HG02973 (cell line): ENCODE measurements at regions not wholly inside any gene's neighbourhood (a gene's known extent, or its start where the extent isn't known, plus 50 kb on each side); places are given as distances from the start of the nearest gene placed in this dataset.

Experiments used
- ATAC-seq: cut with Tn5 transposase; IDR thresholded peaks from one replicate; pipeline ENCODE4 v1.9.1; 2021; ENCODE audit warnings: moderate library complexity; ENCODE audit not compliant: unreplicated experiment

- no peak for ATAC-seq
Observed at GRCh38 chr9:118165451-118165850, 461.2 kb downstream of the TLR4 start.

DNA sequence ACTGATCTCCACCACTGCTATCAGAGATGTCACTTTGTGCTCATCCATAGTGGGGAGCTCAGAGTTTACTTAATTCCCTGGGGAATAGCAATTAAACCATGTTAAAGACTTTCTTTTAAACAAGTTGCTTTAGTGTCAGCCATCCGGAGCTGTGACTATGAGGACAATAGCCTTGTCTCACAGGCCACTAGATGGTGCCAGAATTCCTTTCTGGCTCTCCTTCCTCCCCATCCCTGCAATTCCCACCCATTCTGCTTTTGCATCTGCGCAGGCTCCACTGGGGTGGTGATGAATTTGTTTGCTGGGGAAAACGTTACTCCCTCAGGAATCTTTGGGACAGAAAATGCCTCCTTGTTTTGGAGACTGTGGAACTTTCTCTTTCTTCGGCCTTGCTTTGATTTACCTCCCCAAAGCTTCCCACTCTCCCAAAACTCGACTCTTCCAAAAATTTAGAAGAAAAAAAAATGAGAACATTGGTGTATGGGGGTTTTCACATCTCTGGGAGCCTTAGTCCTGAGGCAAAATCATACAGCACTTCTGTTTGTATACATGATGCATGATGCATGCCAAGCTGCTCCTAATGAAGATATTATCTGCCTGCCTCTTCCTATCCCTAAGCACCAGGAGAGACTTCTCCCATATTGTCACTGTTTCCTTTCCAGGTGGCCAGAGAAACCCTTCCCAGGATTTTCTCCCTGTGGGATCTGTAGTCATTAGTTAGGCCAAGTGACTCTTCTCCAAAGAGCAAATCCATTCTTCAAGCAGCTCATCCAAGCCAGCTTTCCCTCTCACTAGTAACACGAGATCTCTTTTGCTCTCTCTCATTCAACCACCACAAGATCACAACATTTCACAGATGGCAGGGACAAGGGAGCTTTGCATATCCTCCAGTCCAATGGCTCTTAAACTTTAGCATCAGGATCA, 466.1 kb downstream of the TLR4 start:
- ATAC-seq = no peak

GRCh38 chr9:118177241-118177640, 473.0 kb downstream of the TLR4 start:
- no peak for ATAC-seq

- ATAC-seq = no peak
Observed at GRCh38 chr9:118183576-118183975, 479.4 kb downstream of the TLR4 start.

DNA sequence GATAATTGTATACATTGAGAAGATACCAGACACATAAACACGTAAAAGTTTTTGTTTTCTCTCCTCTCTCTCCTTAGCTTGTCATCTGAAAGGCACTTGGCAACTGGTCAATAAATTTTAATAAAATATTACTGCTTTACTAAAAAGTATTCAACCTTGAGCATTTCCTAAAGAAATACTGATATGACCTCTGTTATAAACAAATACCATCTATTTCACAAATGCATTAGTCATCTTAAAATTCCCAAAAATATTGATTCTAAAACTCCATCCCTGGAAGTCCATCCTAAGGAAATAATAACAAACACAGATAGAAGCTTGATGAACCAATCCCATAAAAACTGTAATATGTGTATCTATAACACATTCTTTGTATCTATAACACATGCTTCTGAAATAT, 483.2 kb downstream of the TLR4 start:
- no peak for ATAC-seq

DNA sequence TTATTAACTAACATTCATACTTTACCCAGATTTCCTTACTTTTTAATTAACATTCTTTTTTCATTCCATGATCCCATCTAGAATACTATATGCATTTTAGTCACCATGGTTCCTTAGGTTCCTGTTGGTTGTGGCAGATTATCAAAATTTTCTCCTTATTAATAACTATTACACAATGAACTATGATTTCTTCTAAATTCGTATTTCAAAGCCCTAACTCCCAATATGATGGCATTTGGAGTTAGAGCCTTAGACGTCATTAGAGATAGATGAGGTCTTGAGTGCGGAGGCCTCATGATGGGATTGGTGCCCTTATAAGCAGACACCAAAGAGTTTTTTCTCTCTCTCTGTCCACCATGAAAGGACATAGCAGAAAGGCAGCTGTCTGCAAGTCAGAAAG, 485.4 kb downstream of the TLR4 start:
- no peak for ATAC-seq

- ATAC-seq = no peak
Observed at GRCh38 chr9:118192807-118193206, 488.6 kb downstream of the TLR4 start.

DNA sequence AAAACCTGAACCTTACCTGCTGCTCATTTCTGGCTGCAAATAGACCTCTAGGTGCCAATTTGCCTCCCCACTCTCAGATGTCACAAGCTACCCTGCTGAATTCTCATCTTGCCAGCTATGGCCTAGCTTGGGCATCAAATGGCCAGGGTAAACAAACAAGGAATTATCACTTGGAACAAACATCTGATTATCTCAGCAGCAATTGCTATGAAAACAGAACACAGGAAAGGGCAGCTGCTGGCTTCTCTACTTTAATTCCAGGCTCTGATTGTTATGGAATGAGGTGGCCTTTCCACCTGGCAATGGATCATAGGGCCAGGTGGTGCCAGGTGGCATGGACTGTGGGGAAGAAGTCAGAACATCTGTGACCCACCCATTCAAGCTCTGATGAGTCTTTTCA, 505.1 kb downstream of the TLR4 start:
- ATAC-seq = no peak

GRCh38 chr9:118215549-118215948, 511.3 kb downstream of the TLR4 start:
- no peak for ATAC-seq

DNA sequence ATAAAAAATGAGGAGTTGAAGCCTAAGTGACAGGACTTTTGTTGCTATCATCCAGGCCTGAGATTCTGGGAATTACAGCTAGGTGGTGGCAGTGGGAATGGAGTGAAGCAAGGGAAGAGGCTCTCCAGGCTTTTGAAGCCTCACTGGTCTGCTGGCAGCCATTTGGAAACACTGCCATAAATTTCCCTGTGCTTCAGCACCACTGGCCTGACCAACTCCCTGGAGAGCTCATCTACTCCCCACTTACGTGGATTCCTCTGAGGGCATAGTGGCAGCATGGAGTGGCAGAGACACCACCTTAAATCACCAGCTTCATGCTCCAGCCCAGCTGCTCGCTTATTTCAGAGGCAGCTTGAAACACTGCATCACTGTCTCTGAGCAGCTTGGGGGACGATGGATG, 518.2 kb downstream of the TLR4 start:
- no peak for ATAC-seq

- no peak for ATAC-seq
Observed at GRCh38 chr9:118223111-118223510, 518.9 kb downstream of the TLR4 start.

- no peak for ATAC-seq
Observed at GRCh38 chr9:118230329-118230728, 526.1 kb downstream of the TLR4 start.

DNA sequence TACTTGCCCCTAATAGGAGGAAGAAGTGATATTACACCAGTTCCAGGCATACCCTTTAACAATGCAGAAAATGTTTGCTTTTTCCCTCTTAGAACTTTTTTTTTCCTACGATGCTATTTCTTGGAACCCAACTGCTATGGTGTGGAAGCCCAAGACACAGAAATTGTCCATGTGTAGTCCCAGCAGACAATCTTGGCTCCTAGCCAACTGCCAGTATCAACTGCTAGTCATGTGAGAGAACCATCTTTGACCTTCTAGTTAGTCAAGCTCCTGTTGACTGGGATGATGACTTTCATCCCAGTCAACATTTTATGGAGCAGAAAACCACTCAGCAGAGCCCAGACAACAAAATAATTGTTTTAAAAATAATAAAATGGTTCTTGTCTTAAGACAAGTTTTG, 532.4 kb downstream of the TLR4 start:
- no peak for ATAC-seq

DNA sequence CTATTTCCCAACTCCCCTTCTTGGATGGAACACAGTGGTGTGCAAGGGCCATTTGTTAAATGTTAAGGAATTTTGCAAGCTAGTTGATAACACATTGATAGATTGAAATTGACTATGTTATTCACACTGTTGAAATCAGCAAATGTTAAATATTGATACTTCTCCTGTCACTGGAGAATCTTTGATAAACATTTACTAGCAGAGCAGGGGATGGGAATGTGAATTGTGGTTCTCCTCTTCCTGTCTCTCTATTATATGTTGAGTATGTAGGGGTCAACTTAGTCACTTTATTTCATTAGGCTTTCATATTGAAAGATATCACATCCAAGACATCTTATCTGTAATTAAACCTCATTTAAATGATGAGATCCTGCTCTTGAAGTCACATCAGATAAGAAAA, 533.9 kb downstream of the TLR4 start:
- ATAC-seq = no peak

DNA sequence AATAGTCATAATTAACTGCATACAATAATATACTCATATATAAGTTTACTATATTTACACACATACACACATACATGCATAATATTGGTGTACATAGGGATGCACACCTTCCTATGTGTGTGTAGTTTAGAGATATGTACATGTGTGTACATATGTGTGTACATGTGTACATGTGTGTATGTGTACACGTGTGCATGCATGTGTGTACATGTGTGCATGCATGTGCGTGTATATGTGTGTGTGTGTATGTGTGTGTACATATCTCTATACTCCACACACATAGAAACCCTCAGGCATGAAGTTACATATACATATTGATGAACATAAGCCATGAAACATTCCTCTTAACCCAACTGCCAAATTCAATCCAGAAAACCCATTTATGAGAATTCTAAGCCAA, 547.8 kb downstream of the TLR4 start:
- no peak for ATAC-seq

GRCh38 chr9:118262191-118262590, 558.0 kb downstream of the TLR4 start:
- no peak for ATAC-seq

GRCh38 chr9:118263949-118264348, 559.7 kb downstream of the TLR4 start:
- no peak for ATAC-seq

DNA sequence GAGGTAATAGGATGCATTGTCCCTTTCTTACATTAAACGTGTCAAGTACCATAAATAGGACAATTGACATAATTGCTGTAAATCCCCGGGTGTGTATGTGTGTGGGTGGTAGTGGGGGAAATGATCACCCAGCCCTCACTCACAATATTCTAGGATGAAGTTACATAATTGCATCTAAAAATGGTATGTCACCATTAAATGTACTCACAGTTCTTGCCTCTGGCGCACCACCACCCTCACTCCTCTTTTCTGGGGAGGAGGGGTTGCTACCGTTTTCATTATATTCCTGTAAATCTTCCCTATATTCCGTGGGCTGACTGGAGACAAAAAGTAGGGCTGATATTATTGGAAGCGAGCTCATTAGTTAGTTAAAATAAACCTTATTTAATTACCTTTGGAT, 563.8 kb downstream of the TLR4 start:
- no peak for ATAC-seq

DNA sequence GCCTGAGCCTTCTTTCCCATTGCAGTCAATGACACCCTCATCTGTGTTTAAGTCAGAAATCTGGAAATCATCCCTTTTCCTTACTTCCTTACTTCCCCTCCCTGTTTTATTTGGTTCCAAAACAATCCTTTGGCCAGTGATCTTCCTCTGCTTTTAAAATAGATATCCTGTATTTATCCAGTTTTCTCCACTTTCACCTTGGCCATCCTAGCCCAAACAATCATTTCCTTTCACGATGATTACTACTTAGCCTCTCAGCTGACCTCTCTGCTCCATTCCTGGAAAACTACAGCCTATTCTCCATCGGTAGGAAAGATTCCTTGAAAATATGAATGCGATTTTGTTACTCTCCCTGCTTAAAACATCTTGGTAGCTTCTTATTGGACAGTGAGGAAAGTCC, 565.4 kb downstream of the TLR4 start:
- no peak for ATAC-seq

DNA sequence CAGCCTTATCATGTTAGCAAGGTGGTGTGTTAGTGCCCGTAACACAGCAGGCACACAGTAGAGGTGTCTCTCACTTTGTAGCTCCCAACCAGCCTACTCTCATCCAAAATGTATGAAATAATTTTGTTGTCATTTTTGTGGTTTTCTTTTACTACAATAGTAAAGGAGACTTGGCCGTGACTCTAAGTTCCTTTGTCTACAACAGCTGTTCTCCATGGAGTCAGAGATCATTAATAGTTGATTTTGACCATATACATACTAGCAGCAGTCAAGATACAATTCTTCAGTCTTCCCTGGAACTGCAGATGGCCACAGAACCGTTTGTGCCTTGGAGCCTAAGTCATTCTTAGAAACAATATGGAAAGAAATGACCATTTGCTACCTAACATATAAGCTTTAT, 567.1 kb downstream of the TLR4 start:
- ATAC-seq = no peak

DNA sequence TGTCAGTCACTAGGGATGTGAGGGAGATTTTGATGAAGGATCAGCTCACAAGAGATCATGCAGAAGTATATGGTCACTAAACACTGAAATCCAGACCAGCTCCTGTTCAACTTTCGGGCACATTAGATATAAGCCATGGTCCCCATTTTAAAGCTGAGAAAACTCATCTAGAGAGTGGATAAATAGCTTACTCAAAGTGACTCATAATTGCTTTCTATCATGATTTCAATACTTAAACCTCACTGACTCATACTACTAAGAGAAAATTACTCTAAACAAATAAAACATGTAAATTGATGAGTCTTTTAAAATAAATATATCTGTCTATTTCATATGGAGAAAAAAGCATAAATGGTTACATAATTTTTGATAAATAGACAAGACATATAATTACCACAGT, 567.7 kb downstream of the TLR4 start:
- no peak for ATAC-seq

- no peak for ATAC-seq
Observed at GRCh38 chr9:118273048-118273447, 568.8 kb downstream of the TLR4 start.

- no peak for ATAC-seq
Observed at GRCh38 chr9:118276784-118277183, 572.6 kb downstream of the TLR4 start.
